Spleen (tissue), 11 donors: ENCODE measurements at regions not wholly inside any gene's neighbourhood (a gene's known extent, or its start where the extent isn't known, plus 50 kb on each side); places are given as distances from the start of the nearest gene placed in this dataset.

Experiments
- DNase-seq: peaks from one replicate; pipeline ENCODE4 v3.0.0-alpha.2; 2020
- H3K27ac ChIP-seq, 8 donors: fragments of 200-600 bp; sonication (generic) in 7 of 8; 1 replicate in 4 of 8; 2 replicates in 4 of 8; pipeline versions ENCODE4 v1.5.0 to v1.8.0; 2016 to 2021; ENCODE audit warnings: inconsistent platforms in 4 of 8, mild to moderate bottlenecking in 4 of 8, moderate library complexity in 1 of 8
- H3K27me3 ChIP-seq, 7 donors: fragments of 200-600 bp; sonication (generic) in 6 of 7; replicated peaks in 1 of 7; 1 replicate in 4 of 7; 2 replicates in 3 of 7; pipeline versions ENCODE4 v1.5.0 to v1.8.0; 2016 to 2021; ENCODE audit warnings: inconsistent platforms in 3 of 7, mild to moderate bottlenecking in 1 of 7
- H3K36me3 ChIP-seq, 6 donors: fragments of 200-600 bp; sonication (generic) in 5 of 6; 1 replicate in 4 of 6; 2 replicates in 2 of 6; pipeline versions ENCODE4 v1.5.0 to v1.8.0; 2016 to 2021; ENCODE audit warnings: inconsistent platforms in 2 of 6
- H3K4me1 ChIP-seq, 6 donors: fragments of 200-600 bp; sonication (generic) in 5 of 6; 1 replicate in 3 of 6; 2 replicates in 3 of 6; pipeline versions ENCODE4 v1.5.0 to v1.8.0; 2016 to 2021; ENCODE audit warnings: inconsistent platforms in 3 of 6
- H3K4me3 ChIP-seq, 8 donors: fragments of 200-600 bp; sonication (generic) in 7 of 8; 1 replicate in 4 of 8; 2 replicates in 4 of 8; pipeline versions ENCODE4 v1.5.0 to v1.8.0; 2016 to 2021; ENCODE audit warnings: inconsistent platforms in 4 of 8, mild to moderate bottlenecking in 4 of 8, moderate library complexity in 2 of 8
- H3K9me3 ChIP-seq, 8 donors: fragments of 200-600 bp; sonication (generic) in 7 of 8; 1 replicate in 4 of 8; 2 replicates in 4 of 8; pipeline versions ENCODE4 v1.5.0 to v1.8.0; 2016 to 2021; ENCODE audit warnings: inconsistent platforms in 4 of 8
- POLR2A ChIP-seq, 3 donors: fragments of 450-650 bp; IDR thresholded peaks; one replicate each; pipeline ENCODE4 v1.5.1; 2017; ENCODE audit warnings: antibody characterized with exemption in 3 of 3, mild to moderate bottlenecking in 1 of 3
- POLR2AphosphoS5 ChIP-seq, 3 donors: sonication (generic); formaldehyde crosslinking; IDR thresholded peaks; one replicate each; pipeline ENCODE4 v1.5.1; 2017; ENCODE audit warnings: antibody characterized with exemption in 3 of 3
- WGBS, 5 donors: extraction: QIAGEN DNeasy Blood & Tissue Kit in 3 of 5; methylation state at CpG; one replicate each; pipeline versions ENCODE4 v1.1.5 to v1.1.7; 2013 to 2018; 5-methylcytosine and 5-hydroxymethylcytosine counted together
- intact Hi-C: fragments of 100-400 bp; cut with DNase I; formaldehyde crosslinking; loops from one replicate; pipeline ENCODE4 v1.15.0; 2023; ENCODE audit warnings: low total_unique reads
- TF ChIP-seq, protein P1 (sequence below), 11 experiments: fragments of 200-600 bp in 7 of 11; fragments of 450-650 bp in 4 of 11; sonication (generic) in 4 of 11; IDR thresholded peaks in 8 of 11; conservative IDR thresholded peaks in 3 of 11; 1 replicate in 7 of 11; 2 replicates in 4 of 11; pipeline versions ENCODE4 v1.4.0 to v1.8.0; 2016 to 2021; ENCODE audit warnings: antibody characterized with exemption in 11 of 11, inconsistent platforms in 4 of 11, mild to moderate bottlenecking in 1 of 11
- donor health status: healthy with polysubstance abuse.
- donor health status: DM: no; HTN: no; CAD: no; lungs with moderate emphysema.
- donor health status: DM: no; HTN: no; CAD: no.
- donor health status: Bipolar disorder and iron deficiency.
- donor health status: healthy.
- donor health status: DM: no; HTN: no; CAD: no.
- donor health status: DM: yes; HTN: yes; CAD: no.

DNA sequence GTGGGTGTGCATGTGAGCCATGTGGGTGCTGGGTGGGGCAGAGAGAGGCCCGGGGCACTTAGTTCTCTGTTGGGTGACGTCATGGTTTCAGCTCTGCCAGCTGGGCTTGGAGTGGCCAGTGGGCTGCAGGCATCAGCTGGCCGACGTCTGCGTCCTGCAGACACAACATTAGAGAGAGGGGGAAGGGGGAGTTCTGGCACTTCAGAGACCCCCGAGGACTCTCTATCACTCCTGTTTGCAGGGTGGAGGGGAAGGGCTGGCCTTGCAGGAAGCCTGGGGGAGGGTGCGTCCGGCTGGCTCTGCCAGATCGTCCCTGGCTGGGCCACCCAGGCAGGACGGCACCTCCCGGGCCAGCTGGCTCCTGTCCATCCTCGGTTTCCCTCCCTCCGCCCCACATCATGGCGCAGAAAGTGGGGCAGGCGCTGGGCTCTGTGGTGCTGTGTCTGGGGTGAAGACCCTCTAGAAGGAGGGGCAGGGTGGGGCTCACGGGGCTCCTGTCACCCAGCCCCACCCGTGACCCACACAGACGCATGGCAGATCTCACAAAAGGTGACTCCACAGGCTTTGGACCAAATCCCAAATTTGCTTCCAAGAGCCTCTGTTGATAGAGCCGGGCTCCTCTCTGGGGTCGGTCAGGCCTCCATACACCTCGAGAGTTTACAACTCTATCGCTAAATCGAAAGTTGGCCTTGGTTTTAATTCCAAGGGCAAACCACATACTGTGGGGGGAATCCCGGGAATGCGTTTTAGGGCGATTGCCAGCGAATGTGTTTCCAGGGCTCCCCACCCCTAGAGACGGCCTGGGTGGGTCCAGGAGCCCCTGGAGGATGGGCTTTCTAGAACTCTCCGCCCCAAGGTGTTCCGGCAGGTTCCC is 73.4 kb upstream of the TTC34 start:
- peaks cover 0 to 19% (median 8%) of the 10 kb centered on the region in 6 donors for H3K4me1 ChIP-seq
- no peak for DNase-seq
- H3K27ac ChIP-seq = no peak overlapping the region
- TF ChIP-seq POLR2AphosphoS5 (IDR thresholded peaks at IDR 0.05) (no peak), POLR2A (IDR thresholded peaks at IDR 0.05) (no peak)
- TF ChIP-seq, protein P1, sequence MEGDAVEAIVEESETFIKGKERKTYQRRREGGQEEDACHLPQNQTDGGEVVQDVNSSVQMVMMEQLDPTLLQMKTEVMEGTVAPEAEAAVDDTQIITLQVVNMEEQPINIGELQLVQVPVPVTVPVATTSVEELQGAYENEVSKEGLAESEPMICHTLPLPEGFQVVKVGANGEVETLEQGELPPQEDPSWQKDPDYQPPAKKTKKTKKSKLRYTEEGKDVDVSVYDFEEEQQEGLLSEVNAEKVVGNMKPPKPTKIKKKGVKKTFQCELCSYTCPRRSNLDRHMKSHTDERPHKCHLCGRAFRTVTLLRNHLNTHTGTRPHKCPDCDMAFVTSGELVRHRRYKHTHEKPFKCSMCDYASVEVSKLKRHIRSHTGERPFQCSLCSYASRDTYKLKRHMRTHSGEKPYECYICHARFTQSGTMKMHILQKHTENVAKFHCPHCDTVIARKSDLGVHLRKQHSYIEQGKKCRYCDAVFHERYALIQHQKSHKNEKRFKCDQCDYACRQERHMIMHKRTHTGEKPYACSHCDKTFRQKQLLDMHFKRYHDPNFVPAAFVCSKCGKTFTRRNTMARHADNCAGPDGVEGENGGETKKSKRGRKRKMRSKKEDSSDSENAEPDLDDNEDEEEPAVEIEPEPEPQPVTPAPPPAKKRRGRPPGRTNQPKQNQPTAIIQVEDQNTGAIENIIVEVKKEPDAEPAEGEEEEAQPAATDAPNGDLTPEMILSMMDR (IDR thresholded peaks at IDR 0.05 in 8 of 11, conservative IDR thresholded peaks at IDR 0.05 in 3 of 11) = no peak
- WGBS, 5 donors = 62 to 85% (median 72%) methylated on average over 23 to 30 of the region's 30 CpGs
- intact Hi-C loops = no loop called here
- peaks cover 0 to 9% (median 0%) of the 10 kb centered on the region in 7 donors for H3K27me3 ChIP-seq
- peaks cover 8 to 28% (median 24%) of the 10 kb centered on the region in 8 donors for H3K9me3 ChIP-seq
- H3K36me3 ChIP-seq = no peaks in the 10 kb centered on the region
- peak overlapping the region in 4 of 8 donors; percentile 2 to 15 (median 11) for H3K4me3 ChIP-seq

GRCh38 chr1:2875707-2876561 is 74.4 kb upstream of the TTC34 start:
- H3K27me3 ChIP-seq = peaks cover 0 to 20% (median 0%) of the 10 kb centered on the region in 7 donors
- WGBS, 5 donors = 64 to 82% (median 70%) methylated on average over 32 to 42 of the region's 42 CpGs
- DNase-seq = no peak
- no peak overlapping the region for H3K4me3 ChIP-seq
- peaks cover 6 to 17% (median 15%) of the 10 kb centered on the region in 8 donors for H3K9me3 ChIP-seq
- H3K27ac ChIP-seq = no peak overlapping the region
- intact Hi-C loops = no loop called here
- peaks cover 0 to 19% (median 8%) of the 10 kb centered on the region in 6 donors for H3K4me1 ChIP-seq
- TF ChIP-seq POLR2AphosphoS5 (IDR thresholded peaks at IDR 0.05) = peak in 2 of 3 donors; percentile 48 to 62
- TF ChIP-seq POLR2A (IDR thresholded peaks at IDR 0.05) = no peak
- TF ChIP-seq, protein P1 (IDR thresholded peaks at IDR 0.05 in 8 of 11, conservative IDR thresholded peaks at IDR 0.05 in 3 of 11) = peak in 8 of 11 experiments; percentile 25 to 54 (median 40)
- no peaks in the 10 kb centered on the region for H3K36me3 ChIP-seq

GRCh38 chr1:2876846-2877245 is 75.4 kb upstream of the TTC34 start:
- no peaks in the 10 kb centered on the region for H3K36me3 ChIP-seq
- peaks cover 0 to 8% (median 6%) of the 10 kb centered on the region in 8 donors for H3K9me3 ChIP-seq
- intact Hi-C loops = no loop called here
- DNase-seq = no peak
- H3K4me1 ChIP-seq = peaks cover 0 to 19% (median 8%) of the 10 kb centered on the region in 6 donors
- no peak overlapping the region for H3K27ac ChIP-seq
- peaks cover 0 to 29% (median 0%) of the 10 kb centered on the region in 7 donors for H3K27me3 ChIP-seq
- 84 to 96% (median 89%) methylated on average over 5 to 18 of the region's 18 CpGs for WGBS, 5 donors
- no peak overlapping the region for H3K4me3 ChIP-seq
- TF ChIP-seq POLR2AphosphoS5 (IDR thresholded peaks at IDR 0.05) = no peak
- no peak for TF ChIP-seq POLR2A (IDR thresholded peaks at IDR 0.05)
- TF ChIP-seq, protein P1 (IDR thresholded peaks at IDR 0.05 in 8 of 11, conservative IDR thresholded peaks at IDR 0.05 in 3 of 11) = no peak
